ENCODE measurements at regions not wholly inside any gene's neighbourhood (a gene's known extent, or its start where the extent isn't known, plus 50 kb on each side); places are given as distances from the start of the nearest gene placed in this dataset.
"Not testable (repeated sequence)": the region's sequence is repeated elsewhere in the genome, so short reads cannot be mapped to it uniquely, and the experiment has no call there.

GRCh38 chr2:220377482-220378155 lies 750.2 kb downstream of the SLC4A3 start:
- DNase-seq = no peak

- DNase-seq = not testable (repeated sequence)
Observed at GRCh38 chr2:220387758-220388157, 760.3 kb downstream of the SLC4A3 start.

- no peak for DNase-seq
Observed at GRCh38 chr2:220393711-220394110, 766.3 kb downstream of the SLC4A3 start.

- no peak for DNase-seq
Observed at GRCh38 chr2:220394433-220394832, 767.0 kb downstream of the SLC4A3 start.

- no peak for DNase-seq
Observed at GRCh38 chr2:220396287-220396686, 768.9 kb downstream of the SLC4A3 start.

- DNase-seq = no peak
Observed at GRCh38 chr2:220410296-220410695, 782.9 kb downstream of the SLC4A3 start.

GRCh38 chr2:220417503-220417902 lies 790.1 kb downstream of the SLC4A3 start:
- DNase-seq = no peak

GRCh38 chr2:220419647-220420046 lies 792.2 kb downstream of the SLC4A3 start:
- no peak for DNase-seq

GRCh38 chr2:220420820-220421219 lies 793.4 kb downstream of the SLC4A3 start:
- DNase-seq = no peak

- DNase-seq = no peak
Observed at GRCh38 chr2:220422676-220423075, 795.2 kb downstream of the SLC4A3 start.

GRCh38 chr2:220424561-220424960 lies 797.1 kb downstream of the SLC4A3 start:
- DNase-seq = no peak

GRCh38 chr2:220432645-220433044 lies 805.2 kb downstream of the SLC4A3 start:
- no peak for DNase-seq

GRCh38 chr2:220433131-220433530 lies 805.7 kb downstream of the SLC4A3 start:
- DNase-seq = no peak

GRCh38 chr2:220434385-220434784 lies 807.0 kb downstream of the SLC4A3 start:
- DNase-seq = no peak

- DNase-seq = no peak
Observed at GRCh38 chr2:220437938-220438337, 810.5 kb downstream of the SLC4A3 start.

GRCh38 chr2:220440731-220441130 lies 813.3 kb downstream of the SLC4A3 start:
- DNase-seq = no peak

GRCh38 chr2:220441404-220441803 lies 814.0 kb downstream of the SLC4A3 start:
- no peak for DNase-seq

- DNase-seq = no peak
Observed at GRCh38 chr2:220442012-220442411, 814.6 kb downstream of the SLC4A3 start.

- no peak for DNase-seq
Observed at GRCh38 chr2:220445429-220446105, 818.1 kb downstream of the SLC4A3 start.

- no peak for DNase-seq
Observed at GRCh38 chr2:220446106-220446712, 818.8 kb downstream of the SLC4A3 start.

GRCh38 chr2:220450846-220451245 lies 823.4 kb downstream of the SLC4A3 start:
- DNase-seq = no peak

- no peak for DNase-seq
Observed at GRCh38 chr2:220451438-220451837, 824.0 kb downstream of the SLC4A3 start.

GRCh38 chr2:220452561-220452960 lies 825.1 kb downstream of the SLC4A3 start:
- no peak for DNase-seq

GRCh38 chr2:220455351-220455990 lies 828.0 kb downstream of the SLC4A3 start:
- no peak for DNase-seq

All from hematopoietic multipotent progenitor cell treated with erythropoietin and hydrocortisone succinate and interleukin-3 and kit ligand, for 8 days (in vitro differentiated cells).